ENCODE measurements at regions not wholly inside any gene's neighbourhood (a gene's known extent, or its start where the extent isn't known, plus 50 kb on each side); places are given as distances from the start of the nearest gene placed in this dataset.

DNA sequence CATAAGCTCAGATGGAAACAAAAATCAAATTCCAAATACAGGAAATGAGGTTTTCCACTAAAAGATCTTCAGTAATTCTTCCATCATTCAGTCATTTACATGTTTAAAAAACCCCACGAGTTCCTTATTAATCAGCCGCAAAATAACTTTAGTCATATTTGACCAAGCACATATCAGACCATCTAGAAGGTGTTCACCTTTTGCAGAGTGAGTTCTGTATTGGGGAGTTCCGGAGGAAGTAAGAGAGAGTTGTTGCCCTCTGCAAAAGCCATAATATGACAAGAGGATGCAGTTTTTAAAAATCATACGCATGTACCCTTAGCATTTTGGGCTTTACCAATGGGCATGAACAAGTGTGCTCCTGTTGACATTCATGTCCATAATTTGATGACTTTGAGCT, 61.6 kb downstream of the CCR1 start:
- peaks cover 5% of the 10 kb centered on the region for H3K9me3 Mint-ChIP-seq (ENCODE audit: insufficient read depth)
- no peak overlapping the region for H3K4me3 Mint-ChIP-seq
- H3K36me3 Mint-ChIP-seq (ENCODE audit: low read depth), result peaks cover 15% of the 10 kb centered on the region
- CTCF ChIA-PET, result interaction anchor here (1.1 to 1.5 kb wide), 2 partner anchors 61 to 67 kb away, joined by 3 to 6 read pairs; partner anchors contain the start of gene CCR1
- H3K27ac Mint-ChIP-seq, result peak overlapping the region; percentile 35
- peaks cover 2% of the 10 kb centered on the region for H3K27me3 Mint-ChIP-seq (ENCODE audit: low read depth)
- no peak for ATAC-seq
- peaks cover 32% of the 10 kb centered on the region for H3K4me1 Mint-ChIP-seq (ENCODE audit: low read depth)
- DNase-seq, result no peak
- POLR2A ChIA-PET, result no interaction called here

DNA sequence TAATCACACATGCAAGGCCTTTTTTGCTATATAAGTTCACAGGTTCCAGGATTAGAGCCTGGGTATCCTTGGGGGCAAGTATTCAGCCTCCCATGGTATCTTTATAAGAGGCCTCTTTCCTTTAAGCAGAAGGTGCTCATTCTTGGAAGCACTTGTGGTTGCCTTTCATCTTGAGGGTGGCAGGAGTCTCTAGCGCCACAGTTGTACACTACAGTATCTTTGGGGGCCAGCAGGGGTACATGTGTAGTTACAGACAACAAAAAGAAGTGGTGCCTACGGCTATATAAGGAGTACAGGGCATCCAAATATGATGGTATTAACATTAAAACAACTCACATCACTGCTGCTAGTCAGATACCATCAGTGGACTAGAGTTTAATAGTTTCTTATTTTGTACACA, 62.1 kb downstream of the CCR1 start:
- ATAC-seq, result peak; percentile 73
- peak overlapping the region; percentile 22 for H3K27ac Mint-ChIP-seq
- CTCF ChIA-PET, result interaction anchor here (1.1 to 1.5 kb wide), 2 partner anchors 62 to 68 kb away, joined by 3 to 6 read pairs; partner anchors contain the start of gene CCR1

DNA sequence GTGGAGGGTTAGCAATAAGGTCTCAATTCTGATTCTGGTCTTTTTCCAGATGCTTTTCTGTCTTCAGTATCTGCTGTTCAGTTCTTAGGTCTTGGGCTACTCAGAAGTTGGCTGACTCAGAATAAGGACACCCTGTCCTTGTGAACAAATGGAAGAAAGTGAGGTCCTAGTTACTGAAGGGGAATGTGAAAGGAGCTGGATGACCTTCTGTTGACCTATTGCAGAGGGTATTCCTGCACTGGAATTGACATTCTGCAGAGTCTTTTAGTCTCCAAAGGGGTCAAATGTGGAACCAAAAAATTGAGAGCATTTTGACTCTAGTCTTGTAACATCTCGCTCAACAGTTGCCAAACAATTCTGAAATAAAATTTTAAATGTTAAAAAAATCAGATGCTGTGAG, 63.0 kb downstream of the CCR1 start:
- DNase-seq (no peak), ATAC-seq (no peak)
- peaks cover 16% of the 10 kb centered on the region for H3K36me3 Mint-ChIP-seq (ENCODE audit: low read depth)
- H3K4me3 Mint-ChIP-seq, result no peak overlapping the region
- H3K9me3 Mint-ChIP-seq (ENCODE audit: insufficient read depth), result peaks cover 9% of the 10 kb centered on the region
- ChIA-PET CTCF (interaction anchor here (1.0 kb wide), 1 partner anchor 63 kb away, joined by 3 read pairs; the partner anchor contains the start of gene CCR1), POLR2A (no interaction called here)
- H3K4me1 Mint-ChIP-seq (ENCODE audit: low read depth), result peaks cover 32% of the 10 kb centered on the region
- H3K27ac Mint-ChIP-seq, result no peak overlapping the region
- H3K27me3 Mint-ChIP-seq (ENCODE audit: low read depth), result peaks cover 2% of the 10 kb centered on the region

More for the DNA sequence above, 62.1 kb downstream of the CCR1 start:
- Mint-ChIP-seq H3K9me3 (ENCODE audit: insufficient read depth) (peaks cover 6% of the 10 kb centered on the region), H3K4me3 (no peak overlapping the region), H3K4me1 (ENCODE audit: low read depth) (peaks cover 32% of the 10 kb centered on the region), H3K27me3 (ENCODE audit: low read depth) (peaks cover 2% of the 10 kb centered on the region), H3K36me3 (ENCODE audit: low read depth) (peaks cover 16% of the 10 kb centered on the region)
- peak; percentile 32 for DNase-seq
- POLR2A ChIA-PET, result no interaction called here

DNA sequence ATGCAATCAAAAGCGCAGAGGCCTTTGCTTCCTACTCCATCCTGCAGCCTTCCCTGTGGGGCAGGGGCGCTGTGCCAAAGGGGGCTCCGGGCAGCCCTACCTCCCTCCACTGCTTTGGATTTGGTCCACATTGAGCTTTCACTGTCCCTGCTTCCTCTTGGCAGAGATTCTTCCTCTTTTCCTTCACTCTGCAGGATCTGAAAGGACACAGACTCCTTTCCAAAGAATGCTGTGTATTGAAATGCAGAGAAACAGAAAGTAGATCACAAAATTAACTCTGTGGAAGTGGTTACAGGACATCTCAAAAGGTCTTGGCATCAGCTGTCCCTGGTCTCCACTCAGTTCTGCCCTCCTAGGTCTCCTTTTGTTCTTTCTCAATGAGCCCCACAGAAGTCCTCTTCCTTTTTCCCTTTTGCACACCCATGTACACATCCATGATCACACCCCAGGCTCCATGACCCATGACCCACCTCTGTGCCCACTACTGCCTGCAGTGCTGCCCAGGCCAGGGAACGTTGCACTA, 64.1 kb downstream of the CCR1 start:
- DNase-seq (no peak), ATAC-seq (no peak)
- CTCF ChIA-PET, result interaction anchor here (1.2 kb wide), 1 partner anchor 9 kb away, joined by 3 read pairs; no protein-coding TSS in a partner anchor
- POLR2A ChIA-PET, result no interaction called here
- Mint-ChIP-seq H3K4me1 (ENCODE audit: low read depth) (peaks cover 32% of the 10 kb centered on the region), H3K36me3 (ENCODE audit: low read depth) (peaks cover 16% of the 10 kb centered on the region), H3K27me3 (ENCODE audit: low read depth) (peaks cover 2% of the 10 kb centered on the region), H3K27ac (no peak overlapping the region), H3K4me3 (no peak overlapping the region), H3K9me3 (ENCODE audit: insufficient read depth) (peaks cover 9% of the 10 kb centered on the region)

DNA sequence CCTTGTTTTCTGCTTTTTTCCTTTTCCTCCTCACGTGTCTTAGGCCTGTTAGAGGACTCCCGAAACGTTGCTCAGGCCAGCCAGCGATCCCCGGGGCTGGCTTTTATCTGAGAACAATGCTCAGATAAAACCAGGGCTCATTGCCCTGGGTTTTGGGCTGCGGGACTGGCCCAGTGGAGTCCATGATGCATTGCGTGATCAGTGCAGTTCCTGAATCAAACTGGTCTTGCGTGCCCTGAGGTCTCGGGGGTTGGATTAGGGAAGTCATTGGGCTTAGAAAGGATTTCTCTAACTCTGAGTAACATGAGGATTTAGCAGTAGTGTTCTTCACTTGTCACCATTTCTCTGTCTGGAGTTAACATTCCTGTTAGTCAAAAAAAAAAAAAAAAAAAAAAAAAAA, 66.3 kb downstream of the CCR1 start:
- Mint-ChIP-seq H3K27me3 (ENCODE audit: low read depth) (peaks cover 4% of the 10 kb centered on the region), H3K9me3 (ENCODE audit: insufficient read depth) (peaks cover 9% of the 10 kb centered on the region), H3K36me3 (ENCODE audit: low read depth) (peaks cover 12% of the 10 kb centered on the region), H3K4me3 (no peak overlapping the region), H3K4me1 (ENCODE audit: low read depth) (peaks cover 28% of the 10 kb centered on the region), H3K27ac (no peak overlapping the region)
- ChIA-PET CTCF (no interaction called here), POLR2A (no interaction called here)
- DNase-seq (no peak), ATAC-seq (no peak)

DNA sequence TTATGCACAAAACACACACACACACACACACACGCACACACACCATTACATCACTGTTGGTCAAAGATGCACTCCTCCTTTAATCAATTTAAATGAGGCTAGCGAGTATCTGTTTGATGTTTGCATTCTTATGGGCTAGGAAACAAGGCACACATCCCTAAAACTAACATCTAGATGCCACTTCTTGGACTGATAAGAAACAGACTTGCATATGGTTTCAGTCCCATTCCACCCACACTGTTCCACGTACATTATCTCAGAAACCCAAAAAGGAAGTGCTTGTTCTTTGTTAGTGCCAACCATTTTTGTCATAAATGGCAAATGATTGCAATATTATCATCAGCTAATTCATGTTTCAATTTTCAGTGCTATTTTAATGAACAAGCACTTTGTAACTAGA, 69.5 kb downstream of the CCR1 start:
- Mint-ChIP-seq H3K36me3 (ENCODE audit: low read depth) (peaks cover 3% of the 10 kb centered on the region), H3K9me3 (ENCODE audit: insufficient read depth) (peaks cover 8% of the 10 kb centered on the region), H3K27me3 (ENCODE audit: low read depth) (peaks cover 2% of the 10 kb centered on the region), H3K27ac (no peak overlapping the region), H3K4me1 (ENCODE audit: low read depth) (peaks cover 4% of the 10 kb centered on the region), H3K4me3 (no peak overlapping the region)
- ChIA-PET POLR2A (no interaction called here), CTCF (no interaction called here)
- no peak for ATAC-seq
- DNase-seq, result no peak

DNA sequence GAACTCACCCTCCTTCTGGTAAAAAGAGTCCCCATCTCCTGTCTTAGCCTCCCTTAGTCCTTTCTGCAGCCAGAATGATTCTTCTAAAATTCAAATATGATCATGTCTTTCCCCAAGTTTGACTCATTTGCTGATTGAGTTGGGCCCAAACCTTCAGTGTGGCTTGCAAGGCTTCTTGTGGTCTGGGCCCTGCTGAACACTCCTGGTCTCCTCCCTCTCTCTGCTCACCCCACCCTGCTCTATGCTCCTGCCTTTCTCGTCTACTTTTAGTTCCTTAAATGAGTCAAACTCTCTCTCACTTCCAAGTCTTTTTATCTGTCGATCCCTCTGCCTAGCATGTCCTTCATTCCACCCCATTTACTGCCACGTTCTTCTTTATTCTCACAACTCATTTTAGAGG, 72.6 kb downstream of the CCR1 start:
- H3K4me3 Mint-ChIP-seq, result no peak overlapping the region
- ChIA-PET CTCF (interaction anchor here (1.0 to 1.4 kb wide), 2 partner anchors 8 to 72 kb away, joined by 3 to 4 read pairs; partner anchors contain the start of gene CCR1), POLR2A (no interaction called here)
- peaks cover 7% of the 10 kb centered on the region for H3K4me1 Mint-ChIP-seq (ENCODE audit: low read depth)
- peaks cover 3% of the 10 kb centered on the region for H3K36me3 Mint-ChIP-seq (ENCODE audit: low read depth)
- H3K27ac Mint-ChIP-seq, result no peak overlapping the region
- H3K9me3 Mint-ChIP-seq (ENCODE audit: insufficient read depth), result no peaks in the 10 kb centered on the region
- peaks cover 2% of the 10 kb centered on the region for H3K27me3 Mint-ChIP-seq (ENCODE audit: low read depth)
- DNase-seq (peak; percentile 60), ATAC-seq (peak; percentile 84)

DNA sequence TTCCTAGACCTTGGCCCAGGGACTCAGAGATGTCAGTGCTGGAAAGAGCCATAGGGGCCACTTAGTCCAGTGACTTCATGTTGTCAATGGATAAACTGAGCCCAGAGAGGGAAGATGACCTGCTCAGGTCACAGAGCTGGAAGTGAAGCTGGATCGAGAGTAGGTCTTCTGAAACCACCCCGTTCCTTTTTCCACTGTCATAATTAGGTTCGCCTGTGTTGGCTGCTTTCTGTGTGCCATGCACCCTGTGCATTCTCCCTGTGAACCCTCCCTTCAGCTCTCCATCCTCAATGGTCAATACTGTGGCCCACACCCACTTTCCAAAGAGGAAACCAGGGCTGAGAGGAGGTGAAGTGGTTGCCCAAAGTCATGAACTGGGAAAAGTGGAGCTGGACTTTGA, 74.8 kb downstream of the CCR1 start:
- ChIA-PET CTCF (interaction anchor here (0.7 kb wide), 1 partner anchor 54 kb away, joined by 3 read pairs; no protein-coding TSS in a partner anchor), POLR2A (interaction anchor here (0.6 kb wide), 1 partner anchor 14 kb away, joined by 3 read pairs; no protein-coding TSS in a partner anchor)
- H3K27ac Mint-ChIP-seq, result no peak overlapping the region
- no peak for DNase-seq
- H3K36me3 Mint-ChIP-seq (ENCODE audit: low read depth), result peaks cover 5% of the 10 kb centered on the region
- no peak for ATAC-seq
- H3K4me1 Mint-ChIP-seq (ENCODE audit: low read depth), result peaks cover 29% of the 10 kb centered on the region
- no peaks in the 10 kb centered on the region for H3K9me3 Mint-ChIP-seq (ENCODE audit: insufficient read depth)
- H3K27me3 Mint-ChIP-seq (ENCODE audit: low read depth), result peaks cover 2% of the 10 kb centered on the region
- no peak overlapping the region for H3K4me3 Mint-ChIP-seq

DNA sequence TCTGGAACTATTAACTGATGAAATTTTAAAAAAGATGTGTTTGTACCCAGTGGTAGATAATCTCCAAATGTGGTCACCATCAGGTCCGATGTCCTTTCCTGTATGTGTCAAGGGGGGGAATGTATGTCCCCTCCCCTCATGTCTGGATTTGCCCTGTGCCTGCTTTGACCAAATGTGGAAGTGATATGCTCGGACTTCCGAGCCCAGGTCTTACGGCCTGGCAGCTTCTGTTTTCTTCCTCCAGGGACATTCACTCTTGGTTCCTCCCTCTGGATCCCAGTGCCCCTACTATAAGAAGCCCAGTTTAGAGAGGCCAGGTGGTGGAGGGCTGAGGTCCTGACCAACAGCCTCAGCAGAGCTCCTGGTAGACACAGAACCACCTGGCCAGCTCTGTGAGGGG, 75.5 kb downstream of the CCR1 start:
- no peak overlapping the region for H3K27ac Mint-ChIP-seq
- H3K4me3 Mint-ChIP-seq, result no peak overlapping the region
- peaks cover 2% of the 10 kb centered on the region for H3K9me3 Mint-ChIP-seq (ENCODE audit: insufficient read depth)
- H3K36me3 Mint-ChIP-seq (ENCODE audit: low read depth), result peaks cover 7% of the 10 kb centered on the region
- DNase-seq, result no peak
- H3K4me1 Mint-ChIP-seq (ENCODE audit: low read depth), result peaks cover 36% of the 10 kb centered on the region
- CTCF ChIA-PET, result no interaction called here
- POLR2A ChIA-PET, result no interaction called here
- no peak for ATAC-seq
- H3K27me3 Mint-ChIP-seq (ENCODE audit: low read depth), result no peaks in the 10 kb centered on the region

DNA sequence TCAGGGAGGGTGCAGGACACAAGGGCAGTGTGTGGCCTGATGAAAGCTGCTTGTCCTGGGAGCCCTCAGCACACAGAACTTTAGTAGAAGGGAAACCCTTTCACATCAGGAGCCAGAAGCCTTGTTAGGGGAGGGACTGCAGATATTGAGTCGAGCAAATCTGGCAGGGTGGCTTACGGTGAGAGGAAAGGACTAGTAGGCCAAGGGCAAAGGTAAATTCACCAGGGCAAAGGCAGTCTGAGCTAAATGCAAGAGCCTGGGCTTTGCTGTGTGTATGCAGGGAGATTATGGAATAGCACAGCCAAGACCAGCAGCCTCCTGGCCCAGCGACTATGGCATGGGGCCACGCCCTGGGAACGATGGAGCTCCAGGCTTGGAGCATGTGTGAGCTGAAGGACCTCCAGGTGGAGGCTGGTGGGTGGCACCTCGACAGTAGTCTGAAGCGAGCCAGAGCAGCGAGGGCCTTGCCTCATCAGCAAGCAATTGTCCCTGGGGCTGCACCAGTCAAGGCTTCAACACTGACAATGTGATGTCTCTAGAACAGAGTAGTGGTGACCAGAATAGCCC, 76.1 kb downstream of the CCR1 start:
- Mint-ChIP-seq H3K27ac (no peak overlapping the region), H3K4me1 (ENCODE audit: low read depth) (peaks cover 41% of the 10 kb centered on the region), H3K9me3 (ENCODE audit: insufficient read depth) (peaks cover 4% of the 10 kb centered on the region), H3K36me3 (ENCODE audit: low read depth) (peaks cover 11% of the 10 kb centered on the region), H3K4me3 (no peak overlapping the region), H3K27me3 (ENCODE audit: low read depth) (no peaks in the 10 kb centered on the region)
- DNase-seq (no peak), ATAC-seq (no peak)
- ChIA-PET CTCF (no interaction called here), POLR2A (no interaction called here)

DNA sequence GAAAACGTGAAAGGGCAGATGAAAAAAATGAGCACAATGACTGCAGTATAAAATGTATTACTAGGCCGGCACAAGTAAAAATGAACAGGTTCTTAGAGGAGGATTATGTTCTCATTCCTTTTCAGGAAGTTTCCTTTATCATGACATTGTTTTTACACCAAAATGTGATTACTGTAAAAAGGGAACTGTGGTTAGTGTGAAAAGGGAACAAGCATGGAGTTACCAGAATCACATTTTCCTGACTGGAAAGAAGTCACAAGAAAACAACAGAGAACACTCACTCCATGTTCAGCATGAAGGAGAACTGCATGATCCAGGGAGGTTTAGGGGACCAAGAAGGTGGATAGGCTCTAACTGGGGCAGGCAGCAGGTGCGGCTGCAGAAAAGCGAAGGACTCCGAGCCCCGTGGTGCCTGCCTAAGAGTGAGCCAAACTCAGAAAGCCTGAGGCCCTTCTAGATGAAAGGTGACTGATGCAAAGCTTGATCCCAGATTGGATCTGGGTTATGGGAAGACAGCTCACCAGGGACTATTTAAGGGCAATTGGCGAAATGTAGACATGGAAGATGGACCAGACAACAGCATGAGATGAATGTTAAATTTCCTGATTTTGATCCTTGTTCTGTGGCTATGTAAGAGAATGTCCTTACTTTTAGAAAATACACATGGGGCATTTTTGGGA, 77.3 kb downstream of the CCR1 start:
- Mint-ChIP-seq H3K4me1 (ENCODE audit: low read depth) (peaks cover 46% of the 10 kb centered on the region), H3K27ac (peak overlapping the region; percentile 68), H3K4me3 (no peak overlapping the region), H3K9me3 (ENCODE audit: insufficient read depth) (peaks cover 9% of the 10 kb centered on the region), H3K36me3 (ENCODE audit: low read depth) (peaks cover 15% of the 10 kb centered on the region), H3K27me3 (ENCODE audit: low read depth) (peaks cover 10% of the 10 kb centered on the region)
- no peak for DNase-seq
- ChIA-PET POLR2A (no interaction called here), CTCF (no interaction called here)
- ATAC-seq, result no peak

DNA sequence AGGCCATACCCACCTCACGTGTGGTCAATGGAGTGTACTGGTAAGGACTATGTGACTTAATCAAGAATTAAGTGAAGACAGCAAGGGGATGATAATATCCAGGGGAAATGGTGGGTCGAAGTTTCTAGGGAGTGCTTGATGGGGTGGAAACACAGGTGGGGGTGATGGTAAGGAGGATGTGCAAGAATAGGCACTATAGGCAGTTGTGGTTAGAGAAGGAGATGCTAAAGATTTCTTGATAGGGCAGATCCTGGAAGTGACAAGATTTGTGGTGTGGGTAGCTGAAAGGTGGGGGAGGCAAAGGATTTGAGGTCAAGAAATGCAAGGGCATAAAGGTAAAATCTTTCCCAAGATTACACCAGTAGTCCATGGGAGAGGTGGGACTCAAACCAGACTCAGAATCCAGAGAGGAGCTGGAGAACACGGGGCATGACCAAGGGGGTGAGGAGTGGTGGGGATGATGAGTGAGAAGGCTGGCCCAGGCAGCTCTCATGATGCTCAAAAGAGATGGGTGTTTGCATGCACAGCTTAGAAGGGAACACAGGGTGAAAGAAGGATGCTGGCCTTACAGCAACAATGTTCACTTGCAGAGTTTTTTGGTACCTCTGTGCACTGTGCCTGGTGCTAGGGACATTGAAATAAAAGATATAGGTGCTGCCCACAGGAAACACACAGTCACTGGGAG, 78.4 kb downstream of the CCR1 start:
- DNase-seq (peak; percentile 43), ATAC-seq (peak; percentile 74)
- peak overlapping the region; percentile 68 for H3K27ac Mint-ChIP-seq
- peaks cover 9% of the 10 kb centered on the region for H3K9me3 Mint-ChIP-seq (ENCODE audit: insufficient read depth)
- H3K4me3 Mint-ChIP-seq, result peak overlapping the region; percentile 3
- H3K27me3 Mint-ChIP-seq (ENCODE audit: low read depth), result peaks cover 13% of the 10 kb centered on the region
- H3K36me3 Mint-ChIP-seq (ENCODE audit: low read depth), result peaks cover 17% of the 10 kb centered on the region
- ChIA-PET CTCF (no interaction called here), POLR2A (interaction anchor here (1.5 kb wide), 1 partner anchor 31 kb away, joined by 3 read pairs; no protein-coding TSS in a partner anchor)
- peaks cover 46% of the 10 kb centered on the region for H3K4me1 Mint-ChIP-seq (ENCODE audit: low read depth)
